ENCODE measurements at regions not wholly inside any gene's neighbourhood (a gene's known extent, or its start where the extent isn't known, plus 50 kb on each side); places are given as distances from the start of the nearest gene placed in this dataset.

GRCh38 chr9:26358836-26359235, 533.8 kb downstream of the CAAP1 start:
- Histone ChIP-seq H3K4me1 (ENCODE audit: insufficient read depth, low read length, poor library complexity, severe bottlenecking) (no peaks in the 10 kb centered on the region), H3K36me3 (ENCODE audit: insufficient read depth, low read length, poor library complexity, severe bottlenecking) (no peaks in the 10 kb centered on the region), H3K27ac (ENCODE audit: low read depth, low read length, poor library complexity, severe bottlenecking) (no peak overlapping the region), H3K27me3 (replicated peaks; ENCODE audit: insufficient read depth, low read depth, low read length, poor library complexity) (no peaks in the 10 kb centered on the region), H3K4me3 (ENCODE audit: low read depth, low read length, poor library complexity, severe bottlenecking) (no peak overlapping the region), H3K9me3 (ENCODE audit: low read depth, low read length, poor library complexity, severe bottlenecking) (no peaks in the 10 kb centered on the region)
- TF ChIP-seq CTCF (conservative IDR thresholded peaks at IDR 0.05; ENCODE audit: low read depth, low read length): no peak
- intact Hi-C loops (cut with micrococcal nuclease; ENCODE audit: unreplicated experiment): no loop called here
- DNase-seq (ENCODE audit: low spot score): no peak
- ChIA-PET CTCF (no interaction called here), POLR2A (ENCODE audit: low non-redundant PET) (no interaction called here)
- no TSS peak for BruUV-seq (replicated peaks)

- DNase-seq (ENCODE audit: low spot score): no peak
- intact Hi-C loops (cut with micrococcal nuclease; ENCODE audit: unreplicated experiment): no loop called here
- H3K4me1 ChIP-seq (ENCODE audit: insufficient read depth, low read length, poor library complexity, severe bottlenecking): no peaks in the 10 kb centered on the region
- ChIA-PET CTCF (no interaction called here), POLR2A (ENCODE audit: low non-redundant PET) (no interaction called here)
- BruUV-seq (replicated peaks): no TSS peak
- no peaks in the 10 kb centered on the region for H3K27me3 ChIP-seq (replicated peaks; ENCODE audit: insufficient read depth, low read depth, low read length, poor library complexity)
- H3K9me3 ChIP-seq (ENCODE audit: low read depth, low read length, poor library complexity, severe bottlenecking): no peaks in the 10 kb centered on the region
- no peak overlapping the region for H3K4me3 ChIP-seq (ENCODE audit: low read depth, low read length, poor library complexity, severe bottlenecking)
- no peak for TF ChIP-seq EZH2 (IDR thresholded peaks at IDR 0.05; ENCODE audit: borderline replicate concordance, low read depth, low read length, poor library complexity, severe bottlenecking)
- no peak for TF ChIP-seq CTCF (conservative IDR thresholded peaks at IDR 0.05; ENCODE audit: low read depth, low read length)
- no peak overlapping the region for H3K27ac ChIP-seq (ENCODE audit: low read depth, low read length, poor library complexity, severe bottlenecking)
- H3K36me3 ChIP-seq (ENCODE audit: insufficient read depth, low read length, poor library complexity, severe bottlenecking): no peaks in the 10 kb centered on the region
Measured at GRCh38 chr9:26357803-26358344, 534.7 kb downstream of the CAAP1 start.

- ChIA-PET CTCF (no interaction called here), POLR2A (ENCODE audit: low non-redundant PET) (no interaction called here)
- Histone ChIP-seq H3K27me3 (replicated peaks; ENCODE audit: insufficient read depth, low read depth, low read length, poor library complexity) (no peaks in the 10 kb centered on the region), H3K36me3 (ENCODE audit: insufficient read depth, low read length, poor library complexity, severe bottlenecking) (no peaks in the 10 kb centered on the region), H3K27ac (ENCODE audit: low read depth, low read length, poor library complexity, severe bottlenecking) (no peak overlapping the region), H3K9me3 (ENCODE audit: low read depth, low read length, poor library complexity, severe bottlenecking) (no peaks in the 10 kb centered on the region), H3K4me3 (ENCODE audit: low read depth, low read length, poor library complexity, severe bottlenecking) (no peak overlapping the region), H3K4me1 (ENCODE audit: insufficient read depth, low read length, poor library complexity, severe bottlenecking) (no peaks in the 10 kb centered on the region)
- no peak for DNase-seq (ENCODE audit: low spot score)
- intact Hi-C loops (cut with micrococcal nuclease; ENCODE audit: unreplicated experiment): no loop called here
- TF ChIP-seq CTCF (conservative IDR thresholded peaks at IDR 0.05; ENCODE audit: low read depth, low read length) (no peak), EZH2 (IDR thresholded peaks at IDR 0.05; ENCODE audit: borderline replicate concordance, low read depth, low read length, poor library complexity, severe bottlenecking) (no peak)
- BruUV-seq (replicated peaks): no TSS peak
Measured at GRCh38 chr9:26356491-26356890, 536.1 kb downstream of the CAAP1 start.

All from A673 (cell line).